MM.1S (cell line): ENCODE measurements at regions not wholly inside any gene's neighbourhood (a gene's known extent, or its start where the extent isn't known, plus 50 kb on each side); places are given as distances from the start of the nearest gene placed in this dataset.

Source experiments
- CTCF ChIP-seq: fragments of 300-600 bp; sonication (generic); IDR thresholded peaks from 2 replicates; pipeline ENCODE4 v1.5.1; 2016; ENCODE audit warnings: antibody characterized with exemption, low read length, mixed read lengths
- EZH2phosphoT487 ChIP-seq: fragments of 300-600 bp; sonication (generic); IDR thresholded peaks from 2 replicates; pipeline ENCODE4 v1.6.1; 2018; ENCODE audit warnings: antibody characterized with exemption, low read length

DNA sequence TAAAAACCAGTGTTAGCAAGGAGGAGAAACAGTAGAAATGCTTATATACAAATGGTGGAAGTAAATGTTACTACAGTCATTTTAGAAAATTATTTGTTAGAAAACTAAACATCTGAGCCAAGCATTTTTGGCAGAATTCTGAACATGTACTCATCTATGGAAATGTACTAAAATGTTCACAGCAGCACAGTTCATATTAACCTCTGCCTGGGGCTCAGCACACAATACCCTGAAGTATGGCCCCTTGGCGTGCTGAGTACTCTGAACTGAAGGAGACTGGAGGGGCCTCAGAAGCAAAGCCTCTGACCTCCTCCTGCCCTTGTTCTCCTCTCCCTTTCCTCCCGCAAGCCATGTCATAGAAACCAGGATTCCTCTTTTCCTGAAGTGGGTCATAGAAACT, 66.2 kb upstream of the RALGAPA2 start:
- no peak for TF ChIP-seq EZH2phosphoT487
- no peak for TF ChIP-seq CTCF
